ENCODE measurements at regions not wholly inside any gene's neighbourhood (a gene's known extent, or its start where the extent isn't known, plus 50 kb on each side); places are given as distances from the start of the nearest gene placed in this dataset.
A peak's percentile ranks its signal among the peaks of the same experiment; 100 is the strongest.

DNA sequence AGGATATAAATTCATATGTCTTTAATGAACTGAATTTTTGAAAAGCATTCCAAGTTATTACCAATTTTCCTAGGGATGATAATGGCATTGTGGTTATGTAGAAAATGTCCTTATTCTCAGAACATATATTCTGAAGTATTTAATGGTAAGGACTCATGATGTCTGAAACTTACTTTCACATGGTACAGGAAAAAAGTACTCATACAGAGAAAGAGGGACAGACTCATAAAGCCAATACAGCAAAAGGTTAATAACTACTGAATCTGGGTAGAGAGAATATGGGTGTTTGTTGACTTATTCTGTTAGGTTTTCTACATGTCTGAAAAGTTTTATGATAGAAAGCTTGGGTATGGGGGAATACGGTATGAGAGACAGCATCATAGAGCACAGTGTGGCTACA is 84.3 kb upstream of the SERTAD2 start:
- Histone ChIP-seq H4K20me1 (ENCODE audit: insufficient read depth, low read length) (no peaks in the 10 kb centered on the region), H3K14ac (replicated peaks; ENCODE audit: low read depth, low read length) (no peak overlapping the region), H3K27me3 (ENCODE audit: control insufficient read depth, insufficient read depth, low read length) (no peaks in the 10 kb centered on the region), H3K36me3 (ENCODE audit: control insufficient read depth, insufficient read depth, low read length) (no peaks in the 10 kb centered on the region), H2AFZ (replicated peaks; ENCODE audit: low read length, poor library complexity) (no peak overlapping the region), H4K5ac (ENCODE audit: low read depth, low read length) (no peak overlapping the region), H3K18ac (ENCODE audit: low read depth, low read length) (no peak overlapping the region), H3K9me1 (ENCODE audit: insufficient read depth, low read length) (peaks cover 3% of the 10 kb centered on the region; the same call in 1 of the 2 replicates), H3K9me3 (ENCODE audit: control insufficient read depth, insufficient read depth, low read length) (no peaks in the 10 kb centered on the region), H2BK20ac (ENCODE audit: low read depth, low read length) (no peak overlapping the region), H2AK9ac (replicated peaks; ENCODE audit: low read depth, low read length, poor library complexity) (peak overlapping the region; percentile 44), H3K4ac (ENCODE audit: low read depth, low read length) (no peak overlapping the region), H3K27ac (ENCODE audit: insufficient read depth, low read length) (no peak overlapping the region), H3K23ac (ENCODE audit: low read depth, low read length) (no peak overlapping the region), H4K91ac (ENCODE audit: insufficient read depth, low read depth, low read length) (no peak overlapping the region), H3K4me3 (ENCODE audit: insufficient read depth, low read depth, low read length) (no peak overlapping the region), H3K4me2 (ENCODE audit: low read depth, low read length) (no peak overlapping the region), H3K79me1 (ENCODE audit: low read depth in 1 of 2, low read length in 2 of 2) (no peaks in the 10 kb centered on the region; a peak in 1 of 4 replicates), H3K56ac (ENCODE audit: extremely low read depth, insufficient read depth, low read length) (no peak overlapping the region), H2BK15ac (ENCODE audit: low read depth, low read length) (no peak overlapping the region), H2BK5ac (ENCODE audit: low read depth, low read length, poor library complexity, severe bottlenecking) (no peak overlapping the region), H2BK120ac (ENCODE audit: low read depth, low read length) (no peak overlapping the region), H4K8ac (ENCODE audit: low read depth in 2 of 2, low read length in 2 of 2) (no peak overlapping the region), H2AK5ac (ENCODE audit: low read depth, low read length) (no peak overlapping the region), H3K4me1 (ENCODE audit: control insufficient read depth, insufficient read depth, low read length) (peaks cover 2% of the 10 kb centered on the region; the same call in 1 of the 2 replicates), H3K9ac (ENCODE audit: low read depth, low read length) (no peak overlapping the region)
- ChIA-PET CTCF (interaction anchor here (1.4 kb wide), 1 partner anchor 8 kb away, joined by 4 read pairs; no protein-coding TSS in a partner anchor), POLR2A (ENCODE audit: unreplicated experiment) (no interaction called here)
- intact Hi-C loops (cut with micrococcal nuclease) (no loop called here), dilution Hi-C loops (cut with HindIII; ENCODE audit: low sequenced_read_pairs, unreplicated experiment) (no loop called here), in situ Hi-C loops (cut with MboI; ENCODE audit: low sequenced_read_pairs) (no loop called here)
- no CpG with 5 or more reads among the region's 1 CpG for WGBS, 2 experiments (ENCODE audit: extremely low coverage in 2 of 2, insufficient read length in 1 of 2)
- BruUV-seq (replicated peaks): no TSS peak
- ATAC-seq (ENCODE audit: low read depth): no peak
- TF ChIP-seq CHD1 (IDR thresholded peaks at IDR 0.05; ENCODE audit: low read depth, low read length): no peak
- no peak for TF ChIP-seq MAZ (IDR thresholded peaks at IDR 0.05; ENCODE audit: borderline replicate concordance, low read depth, low read length)
- TF ChIP-seq, protein P1, sequence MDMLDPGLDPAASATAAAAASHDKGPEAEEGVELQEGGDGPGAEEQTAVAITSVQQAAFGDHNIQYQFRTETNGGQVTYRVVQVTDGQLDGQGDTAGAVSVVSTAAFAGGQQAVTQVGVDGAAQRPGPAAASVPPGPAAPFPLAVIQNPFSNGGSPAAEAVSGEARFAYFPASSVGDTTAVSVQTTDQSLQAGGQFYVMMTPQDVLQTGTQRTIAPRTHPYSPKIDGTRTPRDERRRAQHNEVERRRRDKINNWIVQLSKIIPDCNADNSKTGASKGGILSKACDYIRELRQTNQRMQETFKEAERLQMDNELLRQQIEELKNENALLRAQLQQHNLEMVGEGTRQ (IDR thresholded peaks at IDR 0.05; ENCODE audit: low read depth, low read length): no peak
- no peak for TF ChIP-seq MXI1 (IDR thresholded peaks at IDR 0.05; ENCODE audit: borderline replicate concordance, low read depth, low read length)
- TF ChIP-seq, protein P2, sequence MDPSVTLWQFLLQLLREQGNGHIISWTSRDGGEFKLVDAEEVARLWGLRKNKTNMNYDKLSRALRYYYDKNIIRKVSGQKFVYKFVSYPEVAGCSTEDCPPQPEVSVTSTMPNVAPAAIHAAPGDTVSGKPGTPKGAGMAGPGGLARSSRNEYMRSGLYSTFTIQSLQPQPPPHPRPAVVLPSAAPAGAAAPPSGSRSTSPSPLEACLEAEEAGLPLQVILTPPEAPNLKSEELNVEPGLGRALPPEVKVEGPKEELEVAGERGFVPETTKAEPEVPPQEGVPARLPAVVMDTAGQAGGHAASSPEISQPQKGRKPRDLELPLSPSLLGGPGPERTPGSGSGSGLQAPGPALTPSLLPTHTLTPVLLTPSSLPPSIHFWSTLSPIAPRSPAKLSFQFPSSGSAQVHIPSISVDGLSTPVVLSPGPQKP (IDR thresholded peaks at IDR 0.05; ENCODE audit: borderline replicate concordance, low read depth, low read length): no peak
- no peak for TF ChIP-seq POLR2A (IDR thresholded peaks at IDR 0.05; ENCODE audit: low read depth, low read length)
- no peak for TF ChIP-seq RAD21 (IDR thresholded peaks at IDR 0.05; ENCODE audit: low read length)
- TF ChIP-seq CEBPB (IDR thresholded peaks at IDR 0.05; ENCODE audit: low read depth, low read length): no peak
- no peak for TF ChIP-seq RFX5 (IDR thresholded peaks at IDR 0.05; ENCODE audit: low read depth, low read length)
- TF ChIP-seq SMC3 (IDR thresholded peaks at IDR 0.05; ENCODE audit: low read depth, low read length): no peak
- no peak for TF ChIP-seq FOS (IDR thresholded peaks at IDR 0.05; ENCODE audit: low read depth, low read length)
- TF ChIP-seq BHLHE40 (IDR thresholded peaks at IDR 0.05; ENCODE audit: low read depth, low read length): no peak
- TF ChIP-seq, protein P3, sequence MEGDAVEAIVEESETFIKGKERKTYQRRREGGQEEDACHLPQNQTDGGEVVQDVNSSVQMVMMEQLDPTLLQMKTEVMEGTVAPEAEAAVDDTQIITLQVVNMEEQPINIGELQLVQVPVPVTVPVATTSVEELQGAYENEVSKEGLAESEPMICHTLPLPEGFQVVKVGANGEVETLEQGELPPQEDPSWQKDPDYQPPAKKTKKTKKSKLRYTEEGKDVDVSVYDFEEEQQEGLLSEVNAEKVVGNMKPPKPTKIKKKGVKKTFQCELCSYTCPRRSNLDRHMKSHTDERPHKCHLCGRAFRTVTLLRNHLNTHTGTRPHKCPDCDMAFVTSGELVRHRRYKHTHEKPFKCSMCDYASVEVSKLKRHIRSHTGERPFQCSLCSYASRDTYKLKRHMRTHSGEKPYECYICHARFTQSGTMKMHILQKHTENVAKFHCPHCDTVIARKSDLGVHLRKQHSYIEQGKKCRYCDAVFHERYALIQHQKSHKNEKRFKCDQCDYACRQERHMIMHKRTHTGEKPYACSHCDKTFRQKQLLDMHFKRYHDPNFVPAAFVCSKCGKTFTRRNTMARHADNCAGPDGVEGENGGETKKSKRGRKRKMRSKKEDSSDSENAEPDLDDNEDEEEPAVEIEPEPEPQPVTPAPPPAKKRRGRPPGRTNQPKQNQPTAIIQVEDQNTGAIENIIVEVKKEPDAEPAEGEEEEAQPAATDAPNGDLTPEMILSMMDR (conservative IDR thresholded peaks at IDR 0.05; ENCODE audit: low read depth, low read length): no peak
- no peak for TF ChIP-seq NFE2L2 (IDR thresholded peaks at IDR 0.05; ENCODE audit: low read depth, low read length)
- TF ChIP-seq RCOR1 (IDR thresholded peaks at IDR 0.05; ENCODE audit: insufficient replicate concordance, low read length): no peak
- TF ChIP-seq MAFK (IDR thresholded peaks at IDR 0.05; ENCODE audit: low read depth, low read length): no peak
- no peak for DNase-seq

Measured in IMR-90 (cell line).